ENCODE measurements at regions not wholly inside any gene's neighbourhood (a gene's known extent, or its start where the extent isn't known, plus 50 kb on each side); places are given as distances from the start of the nearest gene placed in this dataset.

DNA sequence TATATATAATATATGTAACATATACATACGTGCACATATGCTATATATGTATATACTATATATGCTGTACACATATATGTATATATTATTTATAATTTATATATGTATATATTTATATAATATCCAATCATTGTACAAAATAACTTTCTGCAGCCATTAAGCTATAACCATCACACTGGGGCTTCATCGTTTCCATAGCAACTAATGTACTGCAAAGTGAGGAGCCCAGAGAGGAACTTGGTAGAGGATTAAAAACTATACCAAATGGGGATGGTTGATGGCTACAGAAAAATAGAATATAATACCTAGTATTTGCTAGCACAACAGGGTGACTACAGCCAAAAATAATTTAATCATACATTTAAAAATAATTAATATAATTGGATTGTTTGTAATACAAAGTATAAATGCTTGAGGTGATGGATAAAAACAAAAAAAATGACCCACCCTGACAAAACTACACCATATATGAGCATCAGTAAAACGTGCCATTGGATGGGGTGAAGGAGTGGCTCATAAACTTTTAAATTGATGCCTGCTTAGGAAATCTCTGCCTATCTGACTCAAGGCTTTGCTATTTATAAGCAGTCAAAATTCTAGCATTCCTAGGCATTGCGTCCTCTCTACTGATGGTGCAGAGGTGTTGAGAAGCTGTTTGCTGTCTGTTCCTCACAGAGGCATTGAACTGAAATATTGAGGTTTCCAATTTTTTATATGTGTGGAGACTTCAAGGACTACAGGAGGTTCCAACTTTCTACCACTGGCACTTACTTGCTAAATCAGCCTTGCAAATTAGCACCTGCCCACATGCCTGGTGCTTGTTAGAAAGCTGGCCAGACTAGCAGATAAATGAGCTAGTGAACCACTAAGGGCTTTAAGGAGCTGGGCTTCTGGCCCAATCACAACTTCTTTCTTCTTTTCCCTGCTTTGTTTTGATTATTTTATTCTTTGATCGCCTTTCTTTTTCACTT is 190.1 kb downstream of the SCP2D1 start:
- no peak overlapping the region for H3K4me3 ChIP-seq (ENCODE audit: low read length)
- no peaks in the 10 kb centered on the region for H3K9me3 ChIP-seq (ENCODE audit: control insufficient read depth, low read length)
- no peaks in the 10 kb centered on the region for H3K36me3 ChIP-seq (ENCODE audit: control insufficient read depth, insufficient read depth, low read length)
- H3K9ac ChIP-seq (ENCODE audit: low read length) = no peak overlapping the region
- H3K4me1 ChIP-seq (ENCODE audit: control insufficient read depth, insufficient read depth, low read length) = no peaks in the 10 kb centered on the region
- H3K27me3 ChIP-seq (ENCODE audit: control insufficient read depth, insufficient read depth, low read length) = no peaks in the 10 kb centered on the region

DNA sequence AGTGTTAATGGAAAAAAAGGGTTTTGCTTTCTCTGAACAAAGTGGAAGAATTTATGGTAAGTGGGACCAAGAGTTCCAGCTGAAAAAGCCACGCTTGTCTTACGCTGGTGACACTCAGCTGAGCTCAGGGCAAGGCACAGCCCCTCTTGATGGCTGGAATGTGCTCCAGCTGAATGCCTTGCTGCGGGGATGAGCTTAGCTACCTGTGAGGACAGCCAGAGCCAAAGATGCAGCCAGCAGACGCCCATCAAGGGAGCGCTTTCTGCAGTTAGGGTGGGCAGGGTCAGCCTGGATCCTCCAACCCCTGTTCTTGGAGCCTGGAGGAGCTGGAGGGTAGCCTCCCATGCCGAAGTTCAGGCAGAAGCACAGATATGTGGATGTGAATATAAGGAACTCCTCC is 191.4 kb downstream of the SCP2D1 start:
- no peaks in the 10 kb centered on the region for H3K27me3 ChIP-seq (ENCODE audit: control insufficient read depth, insufficient read depth, low read length)

DNA sequence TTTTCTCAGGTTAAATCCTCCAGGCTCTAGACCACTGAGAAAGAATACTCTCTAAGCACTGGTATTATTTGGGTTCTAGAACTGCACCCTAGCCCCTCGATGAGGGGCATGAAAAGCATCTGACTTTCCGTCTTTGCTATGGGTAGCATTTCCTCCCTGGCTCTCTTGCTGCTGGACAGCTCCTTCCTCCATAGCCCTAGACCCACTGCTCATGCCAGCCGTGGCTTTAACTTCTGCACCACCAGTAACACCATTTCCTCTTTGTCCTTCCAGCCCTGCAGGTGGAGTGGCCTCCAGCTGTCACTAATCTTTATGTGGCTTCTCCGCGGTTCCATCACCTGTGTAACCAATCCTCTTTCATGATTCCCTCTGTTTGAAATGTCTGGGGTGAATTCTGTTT is 194.9 kb downstream of the SCP2D1 start:
- Histone ChIP-seq H3K36me3 (ENCODE audit: control insufficient read depth, insufficient read depth, low read length) (no peaks in the 10 kb centered on the region), H3K27me3 (ENCODE audit: control insufficient read depth, insufficient read depth, low read length) (no peaks in the 10 kb centered on the region), H3K9ac (ENCODE audit: low read length) (no peak overlapping the region), H3K9me3 (ENCODE audit: control insufficient read depth, low read length) (no peaks in the 10 kb centered on the region), H3K4me3 (ENCODE audit: low read length) (no peak overlapping the region), H3K4me1 (ENCODE audit: control insufficient read depth, insufficient read depth, low read length) (no peaks in the 10 kb centered on the region)

More for the DNA sequence above, 191.4 kb downstream of the SCP2D1 start:
- H3K9me3 ChIP-seq (ENCODE audit: control insufficient read depth, low read length) = no peaks in the 10 kb centered on the region
- H3K9ac ChIP-seq (ENCODE audit: low read length) = no peak overlapping the region
- H3K36me3 ChIP-seq (ENCODE audit: control insufficient read depth, insufficient read depth, low read length) = no peaks in the 10 kb centered on the region
- H3K4me3 ChIP-seq (ENCODE audit: low read length) = no peak overlapping the region
- no peaks in the 10 kb centered on the region for H3K4me1 ChIP-seq (ENCODE audit: control insufficient read depth, insufficient read depth, low read length)

DNA sequence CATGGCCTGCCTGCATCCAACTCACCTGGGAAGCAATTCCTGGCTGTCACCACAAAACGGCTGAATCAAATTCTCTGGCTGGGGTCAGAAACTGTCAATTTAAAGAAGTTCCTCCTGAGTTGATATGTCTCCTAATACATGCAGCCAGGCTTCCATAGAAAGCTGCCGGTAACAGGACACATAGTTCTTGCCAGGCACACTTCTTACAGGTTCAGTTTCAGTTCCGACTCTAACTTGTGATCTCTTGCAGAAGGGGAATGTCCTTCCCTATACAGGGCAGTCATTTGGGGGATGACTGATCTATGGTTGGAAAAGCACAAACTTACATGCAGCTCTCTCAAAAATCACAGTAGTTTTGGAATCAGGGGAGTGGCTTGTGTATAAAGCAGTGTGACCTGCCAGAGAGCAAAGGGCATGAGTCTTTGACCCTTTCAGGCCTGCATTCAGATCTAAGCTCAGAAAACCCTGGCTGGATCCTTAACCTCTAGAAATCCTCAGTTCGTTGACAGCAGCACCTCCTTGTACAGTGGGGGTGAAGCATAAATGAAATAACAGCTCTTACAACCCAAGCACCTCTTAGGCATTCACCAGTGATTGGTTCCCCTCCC is 195.6 kb downstream of the SCP2D1 start:
- Histone ChIP-seq H3K4me3 (ENCODE audit: low read length) (no peak overlapping the region), H3K27me3 (ENCODE audit: control insufficient read depth, insufficient read depth, low read length) (no peaks in the 10 kb centered on the region), H3K9me3 (ENCODE audit: control insufficient read depth, low read length) (no peaks in the 10 kb centered on the region), H3K36me3 (ENCODE audit: control insufficient read depth, insufficient read depth, low read length) (no peaks in the 10 kb centered on the region), H3K9ac (ENCODE audit: low read length) (no peak overlapping the region), H3K4me1 (ENCODE audit: control insufficient read depth, insufficient read depth, low read length) (no peaks in the 10 kb centered on the region)

DNA sequence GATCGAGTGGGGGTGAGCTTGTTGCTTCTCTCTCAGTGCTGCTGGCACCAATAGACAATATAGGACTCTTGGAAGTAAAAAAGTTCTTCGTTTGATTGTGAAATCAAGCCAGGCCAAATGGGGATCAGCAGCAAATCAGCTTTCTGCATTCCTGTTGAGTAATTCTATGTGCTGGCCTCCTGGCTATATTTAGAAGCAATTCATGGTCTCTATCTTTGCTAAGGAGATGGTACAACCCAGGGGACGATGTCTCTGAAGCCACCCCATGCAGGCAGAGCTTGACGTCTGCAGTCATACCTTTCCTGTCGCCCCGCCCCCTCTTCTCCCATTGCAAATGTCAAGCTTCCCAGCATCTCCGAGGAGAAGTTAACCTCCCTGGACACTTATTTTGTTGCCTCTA is 199.1 kb downstream of the SCP2D1 start:
- no peaks in the 10 kb centered on the region for H3K4me1 ChIP-seq (ENCODE audit: control insufficient read depth, insufficient read depth, low read length)
- no peaks in the 10 kb centered on the region for H3K9me3 ChIP-seq (ENCODE audit: control insufficient read depth, low read length)
- H3K27me3 ChIP-seq (ENCODE audit: control insufficient read depth, insufficient read depth, low read length) = no peaks in the 10 kb centered on the region
- no peak overlapping the region for H3K4me3 ChIP-seq (ENCODE audit: low read length)
- no peak overlapping the region for H3K9ac ChIP-seq (ENCODE audit: low read length)
- no peaks in the 10 kb centered on the region for H3K36me3 ChIP-seq (ENCODE audit: control insufficient read depth, insufficient read depth, low read length)

DNA sequence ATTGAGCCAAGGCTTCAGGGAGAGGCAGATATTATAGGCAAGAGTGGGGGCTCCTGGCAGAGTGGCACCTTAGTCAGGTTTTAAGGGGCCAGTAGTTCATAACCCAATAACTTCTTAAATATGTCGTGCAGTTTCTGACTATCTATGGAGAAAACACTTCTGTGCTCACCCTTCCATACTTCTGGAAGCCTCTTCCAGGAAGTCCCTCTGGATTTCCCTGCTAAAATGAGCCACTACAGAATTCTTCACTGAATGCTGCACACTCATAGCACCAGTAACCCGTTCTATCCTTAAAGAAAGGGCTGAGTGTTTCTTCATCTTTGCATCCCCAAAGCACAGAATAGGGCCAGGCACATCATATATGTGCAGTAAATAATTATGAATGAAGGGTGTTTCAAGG is 198.5 kb upstream of the SLC24A3 start:
- Histone ChIP-seq H3K4me3 (ENCODE audit: low read length) (no peak overlapping the region), H3K4me1 (ENCODE audit: control insufficient read depth, insufficient read depth, low read length) (no peaks in the 10 kb centered on the region), H3K36me3 (ENCODE audit: control insufficient read depth, insufficient read depth, low read length) (no peaks in the 10 kb centered on the region), H3K27me3 (ENCODE audit: control insufficient read depth, insufficient read depth, low read length) (no peaks in the 10 kb centered on the region), H3K9ac (ENCODE audit: low read length) (no peak overlapping the region), H3K9me3 (ENCODE audit: control insufficient read depth, low read length) (no peaks in the 10 kb centered on the region)

DNA sequence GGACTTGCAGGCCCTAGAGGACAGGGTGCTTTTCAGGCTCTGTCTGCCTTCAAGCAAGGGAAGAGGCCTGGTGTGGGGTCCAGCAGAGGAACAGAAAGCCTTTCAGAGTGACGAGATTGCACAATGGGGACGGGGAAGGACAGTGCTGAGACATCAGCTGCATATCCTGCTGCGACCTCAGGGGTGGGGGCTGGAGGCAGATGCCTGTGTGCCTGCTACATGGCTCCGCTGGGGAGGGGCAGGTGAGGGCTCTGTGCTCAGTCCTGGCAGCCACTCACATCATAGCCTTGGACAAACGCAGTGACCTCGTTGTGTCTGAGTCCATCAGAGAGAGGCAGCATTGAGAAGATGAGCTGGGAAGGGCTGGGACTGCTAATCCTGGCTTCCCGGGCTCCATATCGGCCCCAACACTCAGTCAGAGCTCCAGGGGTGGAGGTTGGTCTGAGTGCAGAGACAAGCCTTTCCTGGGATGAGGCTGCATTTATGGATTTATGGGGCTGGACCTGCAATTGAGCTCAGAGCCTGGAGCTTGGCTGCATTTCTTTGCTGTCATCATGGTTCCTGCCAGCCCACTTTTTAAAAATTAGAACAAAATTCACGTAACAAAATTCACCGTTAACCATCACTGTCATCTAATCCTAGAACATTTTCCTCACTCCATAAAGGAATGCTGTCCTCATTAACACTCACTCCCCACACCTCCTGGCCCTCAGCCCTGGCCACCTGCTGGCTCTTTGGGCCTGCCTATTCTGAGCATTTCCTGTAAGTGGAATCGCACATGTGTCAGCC is 196.9 kb upstream of the SLC24A3 start:
- H3K4me3 ChIP-seq (ENCODE audit: low read length) = no peak overlapping the region
- H3K36me3 ChIP-seq (ENCODE audit: control insufficient read depth, insufficient read depth, low read length) = no peaks in the 10 kb centered on the region
- H3K9ac ChIP-seq (ENCODE audit: low read length) = no peak overlapping the region
- H3K4me1 ChIP-seq (ENCODE audit: control insufficient read depth, insufficient read depth, low read length) = no peaks in the 10 kb centered on the region
- H3K27me3 ChIP-seq (ENCODE audit: control insufficient read depth, insufficient read depth, low read length) = no peaks in the 10 kb centered on the region
- H3K9me3 ChIP-seq (ENCODE audit: control insufficient read depth, low read length) = no peaks in the 10 kb centered on the region

DNA sequence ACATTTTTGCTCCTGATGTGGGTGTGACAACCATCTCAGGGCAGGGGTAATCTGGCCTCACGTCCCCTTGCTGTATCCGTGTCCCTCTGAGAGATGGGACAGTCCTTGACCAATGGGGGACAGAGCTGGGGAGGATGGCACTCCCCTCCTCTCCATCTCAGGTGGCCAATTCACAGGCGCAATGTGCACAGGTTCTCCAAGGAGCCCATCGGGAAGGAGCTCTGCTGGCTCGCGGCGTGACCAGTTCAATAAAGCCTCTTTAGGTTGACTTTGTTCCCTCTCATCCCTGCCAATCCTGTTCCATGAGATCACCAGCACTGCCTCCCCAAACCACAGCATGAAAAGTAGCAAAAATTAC is 196.3 kb upstream of the SLC24A3 start:
- Histone ChIP-seq H3K36me3 (ENCODE audit: control insufficient read depth, insufficient read depth, low read length) (no peaks in the 10 kb centered on the region), H3K4me1 (ENCODE audit: control insufficient read depth, insufficient read depth, low read length) (no peaks in the 10 kb centered on the region), H3K27me3 (ENCODE audit: control insufficient read depth, insufficient read depth, low read length) (no peaks in the 10 kb centered on the region), H3K9me3 (ENCODE audit: control insufficient read depth, low read length) (no peaks in the 10 kb centered on the region), H3K4me3 (ENCODE audit: low read length) (no peak overlapping the region), H3K9ac (ENCODE audit: low read length) (no peak overlapping the region)

DNA sequence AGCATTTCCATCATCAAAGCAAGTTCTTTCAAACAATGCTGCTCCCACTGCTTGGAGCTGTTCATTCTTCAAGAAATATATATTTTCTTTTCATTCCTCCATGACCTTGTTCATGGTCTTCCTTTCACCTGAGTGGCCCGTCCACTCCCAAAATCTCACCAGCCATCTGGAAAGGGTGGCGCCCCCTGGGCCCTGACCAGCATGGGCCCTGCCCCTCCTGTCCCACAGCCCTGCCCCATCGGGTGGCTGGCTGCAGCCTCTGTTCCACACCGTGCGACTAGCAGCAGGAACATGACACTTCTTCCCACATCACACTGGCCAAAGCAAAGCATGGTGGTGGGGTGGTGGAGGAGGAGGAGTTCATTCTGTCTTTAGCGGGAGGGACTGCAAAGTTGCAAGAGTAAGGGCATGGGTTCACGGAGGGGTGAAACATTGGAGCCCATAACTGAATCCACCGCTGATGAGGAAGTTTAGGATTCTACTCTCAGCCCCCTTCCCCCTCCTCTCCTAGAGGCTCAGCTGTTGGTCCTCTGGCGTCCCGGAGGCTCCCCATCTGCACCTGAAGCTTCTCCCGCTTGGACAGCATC is 195.2 kb upstream of the SLC24A3 start:
- no peak overlapping the region for H3K4me3 ChIP-seq (ENCODE audit: low read length)
- H3K36me3 ChIP-seq (ENCODE audit: control insufficient read depth, insufficient read depth, low read length) = no peaks in the 10 kb centered on the region
- H3K4me1 ChIP-seq (ENCODE audit: control insufficient read depth, insufficient read depth, low read length) = no peaks in the 10 kb centered on the region
- H3K27me3 ChIP-seq (ENCODE audit: control insufficient read depth, insufficient read depth, low read length) = no peaks in the 10 kb centered on the region
- no peaks in the 10 kb centered on the region for H3K9me3 ChIP-seq (ENCODE audit: control insufficient read depth, low read length)
- H3K9ac ChIP-seq (ENCODE audit: low read length) = no peak overlapping the region

DNA sequence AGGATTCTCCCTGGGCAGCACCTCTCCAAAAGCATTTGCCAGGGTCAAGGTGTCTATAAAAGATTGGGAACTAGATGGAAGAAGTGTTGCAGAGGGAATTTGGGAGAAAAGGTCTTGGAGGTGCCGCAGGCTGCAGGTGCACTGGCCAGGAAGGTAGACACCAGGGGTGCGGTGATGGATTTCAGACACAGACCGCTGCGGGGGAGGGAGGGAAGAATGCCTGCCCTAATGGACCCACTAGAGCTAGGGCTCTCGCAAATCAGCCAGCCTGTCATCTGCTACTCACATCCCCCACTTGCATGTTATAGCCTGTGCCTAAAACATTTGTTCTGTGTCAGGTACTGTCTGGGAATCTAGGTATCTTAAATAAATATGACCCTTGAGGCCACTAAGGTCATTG is 193.6 kb upstream of the SLC24A3 start:
- H3K4me1 ChIP-seq (ENCODE audit: control insufficient read depth, insufficient read depth, low read length) = no peaks in the 10 kb centered on the region
- H3K27me3 ChIP-seq (ENCODE audit: control insufficient read depth, insufficient read depth, low read length) = no peaks in the 10 kb centered on the region
- H3K36me3 ChIP-seq (ENCODE audit: control insufficient read depth, insufficient read depth, low read length) = no peaks in the 10 kb centered on the region
- no peak overlapping the region for H3K4me3 ChIP-seq (ENCODE audit: low read length)
- H3K9ac ChIP-seq (ENCODE audit: low read length) = no peak overlapping the region
- no peaks in the 10 kb centered on the region for H3K9me3 ChIP-seq (ENCODE audit: control insufficient read depth, low read length)

DNA sequence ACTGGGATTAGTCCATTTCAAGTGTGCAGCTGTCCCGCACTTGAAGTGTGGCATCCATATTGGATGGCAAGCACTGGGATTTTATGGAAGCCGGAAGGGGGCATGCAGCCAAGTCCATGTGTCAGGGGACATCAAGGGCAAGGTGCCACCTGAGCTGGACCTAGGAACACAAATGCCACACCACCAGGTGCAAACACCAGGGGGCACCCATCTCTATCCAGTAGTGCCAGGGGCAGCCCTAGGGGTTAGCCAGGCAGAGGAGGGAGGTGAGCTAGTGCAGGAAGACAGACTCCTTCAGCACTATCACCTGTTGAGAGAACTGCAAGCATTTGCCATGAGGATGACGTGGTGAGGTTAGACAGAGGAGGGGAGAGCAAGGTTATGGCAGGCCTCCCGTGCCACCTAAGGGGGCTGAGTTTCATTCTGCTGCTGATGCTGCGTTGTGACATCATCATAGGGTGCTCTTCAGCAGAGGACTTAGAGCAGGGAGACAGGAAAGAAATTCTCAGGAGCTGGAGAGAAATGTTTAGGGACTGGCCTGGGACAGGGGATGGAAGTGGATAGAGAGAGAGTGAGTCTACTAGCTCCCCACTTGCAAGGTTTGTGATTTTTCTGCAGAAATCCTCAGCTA is 192.6 kb upstream of the SLC24A3 start:
- H3K4me3 ChIP-seq (ENCODE audit: low read length) = no peak overlapping the region

More for the DNA sequence above, 192.6 kb upstream of the SLC24A3 start:
- no peaks in the 10 kb centered on the region for H3K9me3 ChIP-seq (ENCODE audit: control insufficient read depth, low read length)
- no peak overlapping the region for H3K9ac ChIP-seq (ENCODE audit: low read length)
- H3K4me1 ChIP-seq (ENCODE audit: control insufficient read depth, insufficient read depth, low read length) = no peaks in the 10 kb centered on the region
- H3K27me3 ChIP-seq (ENCODE audit: control insufficient read depth, insufficient read depth, low read length) = no peaks in the 10 kb centered on the region
- no peaks in the 10 kb centered on the region for H3K36me3 ChIP-seq (ENCODE audit: control insufficient read depth, insufficient read depth, low read length)
